IMR-90 (cell line): ENCODE measurements at regions not wholly inside any gene's neighbourhood (a gene's known extent, or its start where the extent isn't known, plus 50 kb on each side); places are given as distances from the start of the nearest gene placed in this dataset.

ENCODE experiments used
- ATAC-seq: fragments of 200-7000 bp; cut with Tn5 transposase; 2 replicates; pipeline ENCODE4 v1.9.1; 2020; ENCODE audit warnings: low read depth, mild to moderate bottlenecking, moderate library complexity
- BruUV-seq: library from RNA; stranded (reverse); fragments of 400-500 nt; replicated peaks from 2 replicates; lab custom pipeline; 2021; lab: Mats Ljungman, UMichigan
- CTCF ChIA-PET: fragments of 300-600 bp; formaldehyde crosslinking; extraction: SDS; loops from one replicate; lab custom pipeline; 2021; ENCODE audit warnings: antibody characterized with exemption; lab: Yijun Ruan, JAX
- POLR2A ChIA-PET: fragments of 300-600 bp; sonication (Branson Sonifier 250); formaldehyde crosslinking; loops from one replicate; lab custom pipeline; 2022; ENCODE audit warnings: antibody characterized with exemption; ENCODE audit not compliant: unreplicated experiment; lab: Charles Lee
- DNase-seq: peaks from one replicate; pipeline ENCODE4 v3.0.0; 2013
- H2AFZ ChIP-seq: replicated peaks from 2 replicates; pipeline ENCODE3; 2013; ENCODE audit warnings: low read length, mild to moderate bottlenecking; ENCODE audit not compliant: poor library complexity
- H2AK5ac ChIP-seq: 2 replicates; pipeline ENCODE4 v1.6.1; 2013; ENCODE audit warnings: low read depth, low read length, inconsistent platforms
- H2AK9ac ChIP-seq: replicated peaks from 2 replicates; pipeline ENCODE3; 2013; ENCODE audit warnings: mild to moderate bottlenecking, low read depth, low read length, moderate library complexity; ENCODE audit not compliant: poor library complexity
- H2BK120ac ChIP-seq: 2 replicates; pipeline ENCODE4 v1.6.1; 2013; ENCODE audit warnings: low read depth, low read length, inconsistent platforms
- H2BK15ac ChIP-seq: 3 replicates; pipeline ENCODE4 v1.6.1; 2013; ENCODE audit warnings: low read depth, low read length, inconsistent platforms
- H2BK20ac ChIP-seq: 2 replicates; pipeline ENCODE4 v1.6.1; 2013; ENCODE audit warnings: low read depth, mild to moderate bottlenecking, inconsistent platforms, low read length, moderate library complexity
- H2BK5ac ChIP-seq: 2 replicates; pipeline ENCODE4 v1.6.1; 2013; ENCODE audit warnings: mild to moderate bottlenecking, low read depth, low read length, inconsistent platforms; ENCODE audit not compliant: poor library complexity, severe bottlenecking
- H3K14ac ChIP-seq: replicated peaks from 2 replicates; pipeline ENCODE4 v1.6.1; 2013; ENCODE audit warnings: low read depth, low read length, inconsistent platforms
- H3K18ac ChIP-seq: 2 replicates; pipeline ENCODE4 v1.6.1; 2013; ENCODE audit warnings: low read depth, low read length, control low read depth
- H3K23ac ChIP-seq: 2 replicates; pipeline ENCODE4 v1.6.1; 2013; ENCODE audit warnings: low read depth, low read length, inconsistent platforms
- H3K27ac ChIP-seq: 2 replicates; pipeline ENCODE4 v1.5.1; 2013; ENCODE audit warnings: mild to moderate bottlenecking, control low read depth, low read length; ENCODE audit not compliant: insufficient read depth
- H3K27me3 ChIP-seq: 2 replicates; pipeline ENCODE4 v1.6.1; 2013; ENCODE audit warnings: low read length; ENCODE audit not compliant: control insufficient read depth, insufficient read depth
- H3K36me3 ChIP-seq: 2 replicates; pipeline ENCODE4 v1.6.1; 2013; ENCODE audit warnings: low read length, mixed read lengths; ENCODE audit not compliant: control insufficient read depth, insufficient read depth
- H3K4ac ChIP-seq: 2 replicates; pipeline ENCODE4 v1.6.1; 2013; ENCODE audit warnings: low read depth, low read length, inconsistent platforms
- H3K4me1 ChIP-seq: 2 replicates; pipeline ENCODE4 v1.6.1; 2013; ENCODE audit warnings: low read length, mixed read lengths; ENCODE audit not compliant: control insufficient read depth, insufficient read depth
- H3K4me2 ChIP-seq: 2 replicates; pipeline ENCODE4 v1.6.1; 2013; ENCODE audit warnings: low read depth, mild to moderate bottlenecking, control low read depth, low read length, moderate library complexity
- H3K4me3 ChIP-seq: 2 replicates; pipeline ENCODE4 v1.5.1; 2013; ENCODE audit warnings: low read depth, mild to moderate bottlenecking, control low read depth, low read length, moderate library complexity; ENCODE audit not compliant: insufficient read depth
- H3K56ac ChIP-seq: 2 replicates; pipeline ENCODE4 v1.6.1; 2013; ENCODE audit warnings: low read length, inconsistent platforms; ENCODE audit not compliant: insufficient read depth; ENCODE audit errors: extremely low read depth
- H3K79me1 ChIP-seq, 2 experiments: 2 replicates each; pipeline ENCODE4 v1.6.1; 2013; ENCODE audit warnings: low read length in 2 of 2, inconsistent platforms in 1 of 2, low read depth in 1 of 2
- H3K9ac ChIP-seq: 2 replicates; pipeline ENCODE4 v1.6.1; 2013; ENCODE audit warnings: low read depth, low read length, control low read depth
- H3K9me1 ChIP-seq: 2 replicates; pipeline ENCODE4 v1.6.1; 2013; ENCODE audit warnings: low read length, inconsistent platforms; ENCODE audit not compliant: insufficient read depth
- H3K9me3 ChIP-seq: 2 replicates; pipeline ENCODE4 v1.6.1; 2013; ENCODE audit warnings: low read length; ENCODE audit not compliant: control insufficient read depth, insufficient read depth
- H4K20me1 ChIP-seq: 2 replicates; pipeline ENCODE4 v1.6.1; 2013; ENCODE audit warnings: low read length, inconsistent platforms; ENCODE audit not compliant: insufficient read depth
- H4K5ac ChIP-seq: 2 replicates; pipeline ENCODE4 v1.6.1; 2013; ENCODE audit warnings: mild to moderate bottlenecking, low read depth, low read length, control low read depth
- H4K8ac ChIP-seq, 2 experiments: 2 replicates each; pipeline ENCODE4 v1.6.1; 2013; ENCODE audit warnings: low read depth in 2 of 2, low read length in 2 of 2, control low read depth in 1 of 2, inconsistent platforms in 1 of 2
- H4K91ac ChIP-seq: 2 replicates; pipeline ENCODE4 v1.6.1; 2013; ENCODE audit warnings: low read depth, low read length, inconsistent platforms; ENCODE audit not compliant: insufficient read depth
- BHLHE40 ChIP-seq: fragments of 150-350 bp; IDR thresholded peaks from 2 replicates; pipeline ENCODE4 v1.6.1; 2016; ENCODE audit warnings: mild to moderate bottlenecking, low read depth, low read length
- CEBPB ChIP-seq: IDR thresholded peaks from 2 replicates; pipeline ENCODE4 v1.6.1; 2012; ENCODE audit warnings: low read depth, low read length, improper control_type of control experiment
- CHD1 ChIP-seq: IDR thresholded peaks from 2 replicates; pipeline ENCODE4 v1.6.1; 2012; ENCODE audit warnings: low read depth, low read length, improper control_type of control experiment
- FOS ChIP-seq: fragments of 150-350 bp; IDR thresholded peaks from 2 replicates; pipeline ENCODE4 v1.6.1; 2016; ENCODE audit warnings: low read depth, low read length
- MAFK ChIP-seq: IDR thresholded peaks from 2 replicates; pipeline ENCODE4 v1.6.1; 2012; ENCODE audit warnings: low read depth, low read length, improper control_type of control experiment
- MAZ ChIP-seq: IDR thresholded peaks from 2 replicates; pipeline ENCODE4 v1.6.1; 2012; ENCODE audit warnings: low read depth, mild to moderate bottlenecking, low read length, improper control_type of control experiment, moderate library complexity, borderline replicate concordance
- MXI1 ChIP-seq: IDR thresholded peaks from 2 replicates; pipeline ENCODE4 v1.6.1; 2012; ENCODE audit warnings: low read depth, mild to moderate bottlenecking, low read length, moderate library complexity, borderline replicate concordance
- NFE2L2 ChIP-seq: fragments of 150-350 bp; IDR thresholded peaks from 2 replicates; pipeline ENCODE4 v1.6.1; 2016; ENCODE audit warnings: low read depth, mild to moderate bottlenecking, low read length
- POLR2A ChIP-seq: IDR thresholded peaks from 2 replicates; pipeline ENCODE4 v1.6.1; 2012; ENCODE audit warnings: mild to moderate bottlenecking, low read depth, low read length
- RAD21 ChIP-seq: IDR thresholded peaks from 2 replicates; pipeline ENCODE4 v1.6.1; 2012; ENCODE audit warnings: low read length, improper control_type of control experiment
- RCOR1 ChIP-seq: IDR thresholded peaks from 2 replicates; pipeline ENCODE4 v1.6.1; 2012; ENCODE audit warnings: mild to moderate bottlenecking, low read length, improper control_type of control experiment; ENCODE audit not compliant: insufficient replicate concordance
- RFX5 ChIP-seq: IDR thresholded peaks from 2 replicates; pipeline ENCODE4 v1.8.0; 2012; ENCODE audit warnings: low read depth, mild to moderate bottlenecking, low read length, moderate library complexity
- SMC3 ChIP-seq: fragments of 150-350 bp; IDR thresholded peaks from 2 replicates; pipeline ENCODE4 v1.6.1; 2016; ENCODE audit warnings: low read depth, mild to moderate bottlenecking, antibody characterized with exemption, low read length, moderate library complexity
- WGBS, 2 experiments: methylation state at CpG; one replicate each; pipeline versions ENCODE4 v1.1.5 to v1.1.7; 2013; ENCODE audit warnings: missing lambda C conversion rate in 2 of 2; ENCODE audit not compliant: insufficient read length in 1 of 2; ENCODE audit errors: extremely low coverage in 2 of 2; 5-methylcytosine and 5-hydroxymethylcytosine counted together
- dilution Hi-C: fragments of 300-500 bp; cut with HindIII; formaldehyde crosslinking; loops from one replicate; pipeline ENCODE4 v1.14.3; 2018; ENCODE audit warnings: low sequenced_read_pairs; ENCODE audit not compliant: unreplicated experiment
- in situ Hi-C: fragments of 300-500 bp; cut with MboI; formaldehyde crosslinking; loops from 3 replicates; pipeline ENCODE4 v1.14.3; 2019; ENCODE audit warnings: low sequenced_read_pairs, inconsistent platforms, mixed read lengths
- intact Hi-C: fragments of 100-400 bp; cut with micrococcal nuclease; formaldehyde crosslinking; loops from 2 replicates; pipeline ENCODE4 v1.10.0; 2022
- TF ChIP-seq, protein P1 (sequence below): fragments of 150-350 bp; IDR thresholded peaks from 2 replicates; pipeline ENCODE4 v1.6.1; 2016; ENCODE audit warnings: low read depth, mild to moderate bottlenecking, low read length, moderate library complexity, borderline replicate concordance
- TF ChIP-seq, protein P2 (sequence below): fragments of 150-350 bp; IDR thresholded peaks from 2 replicates; pipeline ENCODE4 v1.6.1; 2017; ENCODE audit warnings: mild to moderate bottlenecking, antibody characterized with exemption, low read length, low read depth
- TF ChIP-seq, protein P3 (sequence below): conservative IDR thresholded peaks from 2 replicates; pipeline ENCODE4 v1.5.1; 2012; ENCODE audit warnings: mild to moderate bottlenecking, low read depth, low read length, improper control_type of control experiment

DNA sequence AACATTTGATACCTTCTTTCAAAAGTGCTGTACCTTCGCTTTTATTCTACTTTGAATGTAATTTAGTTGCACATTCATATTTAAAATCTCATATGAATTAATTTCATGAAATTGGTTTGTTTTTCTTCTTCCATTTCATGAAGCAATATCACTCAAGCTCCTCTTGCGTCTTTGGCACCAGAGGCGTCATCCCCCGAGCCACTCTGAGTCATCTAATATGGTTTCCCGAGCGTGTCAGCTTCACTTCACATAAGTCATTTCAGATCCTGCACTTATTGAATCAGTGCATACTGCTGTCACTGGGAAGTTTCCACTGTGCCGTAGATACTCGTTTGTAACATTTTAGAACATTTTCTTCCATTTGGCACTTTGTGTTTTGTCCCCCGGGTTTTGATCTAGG, 105.6 kb downstream of the SLC25A47 start:
- H4K5ac ChIP-seq: no peak overlapping the region
- no peak overlapping the region for H3K23ac ChIP-seq
- no peak overlapping the region for H3K56ac ChIP-seq
- no peaks in the 10 kb centered on the region for H3K4me1 ChIP-seq
- H3K36me3 ChIP-seq: no peaks in the 10 kb centered on the region
- no peak overlapping the region for H4K8ac ChIP-seq
- in situ Hi-C loops: no loop called here
- H4K20me1 ChIP-seq: peaks cover 24% of the 10 kb centered on the region; the same call in 1 of the 2 replicates
- intact Hi-C loops: no loop called here
- no peak overlapping the region for H3K4ac ChIP-seq
- H3K9me3 ChIP-seq: no peaks in the 10 kb centered on the region
- ChIA-PET POLR2A (no interaction called here), CTCF (interaction anchor here (0.8 to 1.1 kb wide), 2 partner anchors 11 kb away, joined by 4 read pairs; no protein-coding TSS in a partner anchor)
- TF ChIP-seq BHLHE40 (peak; percentile 50), POLR2A (no peak), MAZ (no peak), CHD1 (no peak), RFX5 (no peak), NFE2L2 (no peak), MAFK (no peak), RAD21 (no peak), FOS (peak; percentile 35; the same call in 1 of the 2 replicates), MXI1 (no peak), CEBPB (peak; percentile 67), SMC3 (no peak), RCOR1 (no peak)
- TF ChIP-seq, protein P1, sequence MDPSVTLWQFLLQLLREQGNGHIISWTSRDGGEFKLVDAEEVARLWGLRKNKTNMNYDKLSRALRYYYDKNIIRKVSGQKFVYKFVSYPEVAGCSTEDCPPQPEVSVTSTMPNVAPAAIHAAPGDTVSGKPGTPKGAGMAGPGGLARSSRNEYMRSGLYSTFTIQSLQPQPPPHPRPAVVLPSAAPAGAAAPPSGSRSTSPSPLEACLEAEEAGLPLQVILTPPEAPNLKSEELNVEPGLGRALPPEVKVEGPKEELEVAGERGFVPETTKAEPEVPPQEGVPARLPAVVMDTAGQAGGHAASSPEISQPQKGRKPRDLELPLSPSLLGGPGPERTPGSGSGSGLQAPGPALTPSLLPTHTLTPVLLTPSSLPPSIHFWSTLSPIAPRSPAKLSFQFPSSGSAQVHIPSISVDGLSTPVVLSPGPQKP: no peak
- TF ChIP-seq, protein P2, sequence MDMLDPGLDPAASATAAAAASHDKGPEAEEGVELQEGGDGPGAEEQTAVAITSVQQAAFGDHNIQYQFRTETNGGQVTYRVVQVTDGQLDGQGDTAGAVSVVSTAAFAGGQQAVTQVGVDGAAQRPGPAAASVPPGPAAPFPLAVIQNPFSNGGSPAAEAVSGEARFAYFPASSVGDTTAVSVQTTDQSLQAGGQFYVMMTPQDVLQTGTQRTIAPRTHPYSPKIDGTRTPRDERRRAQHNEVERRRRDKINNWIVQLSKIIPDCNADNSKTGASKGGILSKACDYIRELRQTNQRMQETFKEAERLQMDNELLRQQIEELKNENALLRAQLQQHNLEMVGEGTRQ: no peak
- TF ChIP-seq, protein P3, sequence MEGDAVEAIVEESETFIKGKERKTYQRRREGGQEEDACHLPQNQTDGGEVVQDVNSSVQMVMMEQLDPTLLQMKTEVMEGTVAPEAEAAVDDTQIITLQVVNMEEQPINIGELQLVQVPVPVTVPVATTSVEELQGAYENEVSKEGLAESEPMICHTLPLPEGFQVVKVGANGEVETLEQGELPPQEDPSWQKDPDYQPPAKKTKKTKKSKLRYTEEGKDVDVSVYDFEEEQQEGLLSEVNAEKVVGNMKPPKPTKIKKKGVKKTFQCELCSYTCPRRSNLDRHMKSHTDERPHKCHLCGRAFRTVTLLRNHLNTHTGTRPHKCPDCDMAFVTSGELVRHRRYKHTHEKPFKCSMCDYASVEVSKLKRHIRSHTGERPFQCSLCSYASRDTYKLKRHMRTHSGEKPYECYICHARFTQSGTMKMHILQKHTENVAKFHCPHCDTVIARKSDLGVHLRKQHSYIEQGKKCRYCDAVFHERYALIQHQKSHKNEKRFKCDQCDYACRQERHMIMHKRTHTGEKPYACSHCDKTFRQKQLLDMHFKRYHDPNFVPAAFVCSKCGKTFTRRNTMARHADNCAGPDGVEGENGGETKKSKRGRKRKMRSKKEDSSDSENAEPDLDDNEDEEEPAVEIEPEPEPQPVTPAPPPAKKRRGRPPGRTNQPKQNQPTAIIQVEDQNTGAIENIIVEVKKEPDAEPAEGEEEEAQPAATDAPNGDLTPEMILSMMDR: no peak
- H3K79me1 ChIP-seq: peaks cover 8 to 12% of the 10 kb centered on the region in 2 experiments; a peak in 3 of 4 replicates
- no peak overlapping the region for H3K18ac ChIP-seq
- no TSS peak for BruUV-seq
- dilution Hi-C loops: no loop called here
- no peak overlapping the region for H3K4me2 ChIP-seq
- no peak overlapping the region for H3K4me3 ChIP-seq
- H3K9me1 ChIP-seq: peaks cover 14% of the 10 kb centered on the region
- no peak overlapping the region for H4K91ac ChIP-seq
- H2BK120ac ChIP-seq: no peak overlapping the region
- no peaks in the 10 kb centered on the region for H3K27me3 ChIP-seq
- no peak overlapping the region for H2BK20ac ChIP-seq
- ATAC-seq (no peak), DNase-seq (peak; percentile 66)
- H2AK5ac ChIP-seq: no peak overlapping the region
- WGBS, 2 experiments: 68% methylated on average over 8 of the region's 9 CpGs; no CpG with 5 or more reads in 1 of the 2 experiments
- H2BK5ac ChIP-seq: no peak overlapping the region
- H2BK15ac ChIP-seq: no peak overlapping the region
- H2AK9ac ChIP-seq: no peak overlapping the region
- no peak overlapping the region for H2AFZ ChIP-seq
- H3K14ac ChIP-seq: no peak overlapping the region
- H3K27ac ChIP-seq: no peak overlapping the region
- no peak overlapping the region for H3K9ac ChIP-seq
